NCI-H2029 treated with DMSO at 0.1 percent for 48 hours (cell line): ENCODE measurements at regions not wholly inside any gene's neighbourhood (a gene's known extent, or its start where the extent isn't known, plus 50 kb on each side); places are given as distances from the start of the nearest gene placed in this dataset.
"Not testable (repeated sequence)": the region's sequence is repeated elsewhere in the genome, so short reads cannot be mapped to it uniquely, and the experiment has no call there.

ENCODE experiments used
- DNase-seq: peaks from one replicate; lab custom pipeline; 2025; lab: John Stamatoyannopoulos, UW

- no peak for DNase-seq
Observed at GRCh38 chr1:29554208-29554778, 318.0 kb downstream of the PTPRU start.

GRCh38 chr1:29551123-29551936, 315.0 kb downstream of the PTPRU start:
- no peak for DNase-seq

- DNase-seq = no peak
Observed at GRCh38 chr1:29550119-29550841, 314.0 kb downstream of the PTPRU start.

- not testable (repeated sequence) for DNase-seq
Observed at GRCh38 chr1:29549728-29550118, 313.4 kb downstream of the PTPRU start.

- no peak for DNase-seq
Observed at GRCh38 chr1:29549001-29549400, 312.7 kb downstream of the PTPRU start.

- no peak for DNase-seq
Observed at GRCh38 chr1:29548091-29548490, 311.8 kb downstream of the PTPRU start.

- no peak for DNase-seq
Observed at GRCh38 chr1:29547300-29547699, 311.0 kb downstream of the PTPRU start.

- DNase-seq = no peak
Observed at GRCh38 chr1:29546496-29546895, 310.2 kb downstream of the PTPRU start.

- DNase-seq = no peak
Observed at GRCh38 chr1:29544406-29544805, 308.1 kb downstream of the PTPRU start.

- no peak for DNase-seq
Observed at GRCh38 chr1:29543586-29543985, 307.3 kb downstream of the PTPRU start.

GRCh38 chr1:29542548-29542947, 306.2 kb downstream of the PTPRU start:
- peak; percentile 94 for DNase-seq

GRCh38 chr1:29541631-29542030, 305.3 kb downstream of the PTPRU start:
- DNase-seq = no peak

GRCh38 chr1:29540801-29541357, 304.6 kb downstream of the PTPRU start:
- DNase-seq = no peak

GRCh38 chr1:29539971-29540370, 303.6 kb downstream of the PTPRU start:
- no peak for DNase-seq

- no peak for DNase-seq
Observed at GRCh38 chr1:29538586-29538985, 302.3 kb downstream of the PTPRU start.

- DNase-seq = no peak
Observed at GRCh38 chr1:29532751-29533150, 296.4 kb downstream of the PTPRU start.

GRCh38 chr1:29532285-29532684, 296.0 kb downstream of the PTPRU start:
- no peak for DNase-seq

GRCh38 chr1:29531596-29531995, 295.3 kb downstream of the PTPRU start:
- DNase-seq = no peak

- DNase-seq = no peak
Observed at GRCh38 chr1:29529677-29530278, 293.5 kb downstream of the PTPRU start.

GRCh38 chr1:29527314-29528004, 291.1 kb downstream of the PTPRU start:
- no peak for DNase-seq

GRCh38 chr1:29525941-29526340, 289.6 kb downstream of the PTPRU start:
- no peak for DNase-seq
